Mucosa of rectum (tissue), 2 donors: ENCODE measurements at regions not wholly inside any gene's neighbourhood (a gene's known extent, or its start where the extent isn't known, plus 50 kb on each side); places are given as distances from the start of the nearest gene placed in this dataset.
"Not testable (repeated sequence)": the region's sequence is repeated elsewhere in the genome, so short reads cannot be mapped to it uniquely, and the experiment has no call there.

ENCODE experiments used
- H3K27ac ChIP-seq, 2 donors: one replicate each; pipeline ENCODE4 v1.7.0; 2013; ENCODE audit warnings: inconsistent platforms in 2 of 2, low read depth in 2 of 2, low read length in 2 of 2
- H3K27me3 ChIP-seq, 2 donors: one replicate each; pipeline ENCODE4 v1.7.0; 2013; ENCODE audit warnings: low read length in 2 of 2; ENCODE audit not compliant: control insufficient read depth in 2 of 2, insufficient read depth in 2 of 2
- H3K36me3 ChIP-seq, 2 donors: one replicate each; pipeline ENCODE4 v1.7.0; 2013; ENCODE audit warnings: low read length in 2 of 2; ENCODE audit not compliant: control insufficient read depth in 2 of 2, insufficient read depth in 2 of 2
- H3K4me1 ChIP-seq, 2 donors: one replicate each; pipeline ENCODE4 v1.7.0; 2013; ENCODE audit warnings: low read length in 2 of 2, mild to moderate bottlenecking in 1 of 2; ENCODE audit not compliant: control insufficient read depth in 2 of 2, insufficient read depth in 2 of 2
- H3K4me3 ChIP-seq, 2 donors: one replicate each; pipeline ENCODE4 v1.7.0; 2013; ENCODE audit warnings: low read length in 2 of 2
- H3K9ac ChIP-seq, 2 donors: one replicate each; pipeline ENCODE4 v1.7.0; 2013; ENCODE audit warnings: low read length in 2 of 2, low read depth in 1 of 2, mild to moderate bottlenecking in 1 of 2
- H3K9me3 ChIP-seq, 2 donors: one replicate each; pipeline ENCODE4 v1.7.0; 2013; ENCODE audit warnings: low read length in 2 of 2; ENCODE audit not compliant: control insufficient read depth in 2 of 2
- donor health status: healthy.
- donor health status: Normal muscosa, but diverticular disease.

- Histone ChIP-seq H3K4me3 (no peak overlapping the region), H3K9me3 (no peaks in the 10 kb centered on the region), H3K27me3 (no peaks in the 10 kb centered on the region), H3K27ac (no peak overlapping the region), H3K9ac (no peak overlapping the region), H3K4me1 (no peaks in the 10 kb centered on the region), H3K36me3 (no peaks in the 10 kb centered on the region)
Measured at GRCh38 chr5:118590806-118591205, 397.5 kb downstream of the DTWD2 start.

DNA sequence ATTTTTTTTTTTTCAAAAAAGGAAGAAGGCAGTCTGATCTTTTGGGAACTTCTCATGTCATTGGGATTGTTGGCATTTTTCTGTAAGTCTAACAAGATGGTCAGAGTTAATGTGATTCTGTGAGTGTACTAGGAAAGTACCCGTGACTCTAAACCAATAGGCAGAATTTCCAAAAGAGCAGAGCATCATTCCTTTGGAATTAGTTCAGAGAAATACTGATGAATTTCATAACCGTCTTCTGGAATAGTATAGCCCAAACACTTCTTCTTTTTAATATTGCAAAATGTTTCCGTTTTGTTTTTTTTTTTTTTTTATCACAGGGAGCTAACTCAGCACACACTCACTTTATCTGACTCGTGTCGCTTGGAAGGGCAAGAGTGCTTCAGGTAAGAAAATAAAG is 407.4 kb downstream of the DTWD2 start:
- Histone ChIP-seq H3K36me3 (no peaks in the 10 kb centered on the region), H3K9me3 (no peaks in the 10 kb centered on the region), H3K27me3 (no peaks in the 10 kb centered on the region), H3K4me1 (no peaks in the 10 kb centered on the region), H3K4me3 (no peak overlapping the region), H3K9ac (no peak overlapping the region), H3K27ac (no peak overlapping the region)

- Histone ChIP-seq H3K9me3 (no peaks in the 10 kb centered on the region), H3K4me3 (no peak overlapping the region), H3K36me3 (no peaks in the 10 kb centered on the region), H3K27me3 (no peaks in the 10 kb centered on the region), H3K4me1 (no peaks in the 10 kb centered on the region), H3K9ac (no peak overlapping the region), H3K27ac (no peak overlapping the region)
Measured at GRCh38 chr5:118578093-118578492, 410.3 kb downstream of the DTWD2 start.

DNA sequence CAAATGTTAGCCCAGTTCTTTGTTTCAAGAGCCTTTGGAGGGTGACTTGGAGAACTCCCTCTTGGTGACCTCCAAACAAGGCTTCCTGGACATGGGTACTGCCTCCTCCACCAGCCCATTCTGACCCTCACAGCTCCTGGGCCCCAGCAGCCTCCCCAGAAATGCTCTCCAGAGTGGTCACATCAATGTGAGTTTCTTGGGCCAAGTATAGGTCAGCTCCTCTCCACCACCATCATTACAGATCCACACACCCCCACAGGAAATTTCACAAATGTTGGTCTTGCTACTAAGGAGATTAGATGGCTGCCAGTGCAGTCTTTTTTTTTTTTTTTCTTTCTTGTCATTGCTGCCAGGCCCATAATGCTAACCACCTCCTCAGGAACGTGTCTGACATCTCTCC is 410.7 kb downstream of the DTWD2 start:
- Histone ChIP-seq H3K36me3 (no peaks in the 10 kb centered on the region), H3K4me3 (no peak overlapping the region), H3K27me3 (no peaks in the 10 kb centered on the region), H3K27ac (no peak overlapping the region), H3K9me3 (no peaks in the 10 kb centered on the region), H3K9ac (no peak overlapping the region), H3K4me1 (no peaks in the 10 kb centered on the region)

GRCh38 chr5:118570276-118570675 is 418.1 kb downstream of the DTWD2 start:
- not testable (repeated sequence) for H3K4me3 ChIP-seq, H3K27me3 ChIP-seq, H3K9ac ChIP-seq, H3K4me1 ChIP-seq, H3K36me3 ChIP-seq, H3K27ac ChIP-seq, H3K9me3 ChIP-seq

- not testable (repeated sequence) for H3K27ac ChIP-seq, H3K9me3 ChIP-seq
Measured at GRCh38 chr5:118569596-118569995, 418.8 kb downstream of the DTWD2 start.

GRCh38 chr5:118565335-118565971 is 422.9 kb downstream of the DTWD2 start:
- Histone ChIP-seq H3K4me1 (no peaks in the 10 kb centered on the region), H3K9me3 (no peaks in the 10 kb centered on the region), H3K27me3 (no peaks in the 10 kb centered on the region), H3K4me3 (no peak overlapping the region), H3K27ac (no peak overlapping the region), H3K36me3 (no peaks in the 10 kb centered on the region), H3K9ac (no peak overlapping the region)

More at GRCh38 chr5:118569596-118569995, 418.8 kb downstream of the DTWD2 start:
- not testable (repeated sequence) for H3K4me3 ChIP-seq, H3K4me1 ChIP-seq, H3K36me3 ChIP-seq, H3K9ac ChIP-seq, H3K27me3 ChIP-seq

GRCh38 chr5:118561971-118562370 is 426.4 kb downstream of the DTWD2 start:
- Histone ChIP-seq H3K27ac (no peak overlapping the region), H3K27me3 (no peaks in the 10 kb centered on the region), H3K9me3 (no peaks in the 10 kb centered on the region), H3K4me3 (no peak overlapping the region), H3K9ac (no peak overlapping the region), H3K36me3 (no peaks in the 10 kb centered on the region), H3K4me1 (no peaks in the 10 kb centered on the region)

GRCh38 chr5:118561235-118561634 is 427.1 kb downstream of the DTWD2 start:
- Histone ChIP-seq H3K4me3 (no peak overlapping the region), H3K4me1 (no peaks in the 10 kb centered on the region), H3K36me3 (no peaks in the 10 kb centered on the region), H3K9me3 (no peaks in the 10 kb centered on the region), H3K27ac (no peak overlapping the region), H3K27me3 (no peaks in the 10 kb centered on the region), H3K9ac (no peak overlapping the region)

GRCh38 chr5:118558871-118559270 is 429.5 kb downstream of the DTWD2 start:
- no peak overlapping the region for H3K9ac ChIP-seq
- H3K36me3 ChIP-seq: no peaks in the 10 kb centered on the region
- H3K4me1 ChIP-seq: no peaks in the 10 kb centered on the region
- H3K27me3 ChIP-seq: no peaks in the 10 kb centered on the region
- no peak overlapping the region for H3K4me3 ChIP-seq
- H3K9me3 ChIP-seq: no peaks in the 10 kb centered on the region
- no peak overlapping the region for H3K27ac ChIP-seq

- H3K4me3 ChIP-seq: no peak overlapping the region
- H3K27me3 ChIP-seq: no peaks in the 10 kb centered on the region
- H3K36me3 ChIP-seq: no peaks in the 10 kb centered on the region
- no peak overlapping the region for H3K9ac ChIP-seq
- no peak overlapping the region for H3K27ac ChIP-seq
- H3K4me1 ChIP-seq: no peaks in the 10 kb centered on the region
- H3K9me3 ChIP-seq: no peaks in the 10 kb centered on the region
Measured at GRCh38 chr5:118557251-118557661, 431.1 kb downstream of the DTWD2 start.
